IMR-90 (cell line): ENCODE measurements at regions not wholly inside any gene's neighbourhood (a gene's known extent, or its start where the extent isn't known, plus 50 kb on each side); places are given as distances from the start of the nearest gene placed in this dataset.

Source experiments
- BHLHE40 ChIP-seq: fragments of 150-350 bp; IDR thresholded peaks from 2 replicates; pipeline ENCODE4 v1.6.1; 2016; ENCODE audit warnings: mild to moderate bottlenecking, low read depth, low read length
- MXI1 ChIP-seq: IDR thresholded peaks from 2 replicates; pipeline ENCODE4 v1.6.1; 2012; ENCODE audit warnings: low read depth, mild to moderate bottlenecking, low read length, moderate library complexity, borderline replicate concordance
- NFE2L2 ChIP-seq: fragments of 150-350 bp; IDR thresholded peaks from 2 replicates; pipeline ENCODE4 v1.6.1; 2016; ENCODE audit warnings: low read depth, mild to moderate bottlenecking, low read length
- POLR2A ChIP-seq: IDR thresholded peaks from 2 replicates; pipeline ENCODE4 v1.6.1; 2012; ENCODE audit warnings: mild to moderate bottlenecking, low read depth, low read length
- USF2 ChIP-seq: fragments of 150-350 bp; IDR thresholded peaks from 2 replicates; pipeline ENCODE4 v1.6.1; 2017; ENCODE audit warnings: mild to moderate bottlenecking, antibody characterized with exemption, low read length, low read depth
- TF ChIP-seq, protein P1 (sequence below): conservative IDR thresholded peaks from 2 replicates; pipeline ENCODE4 v1.5.1; 2012; ENCODE audit warnings: mild to moderate bottlenecking, low read depth, low read length, improper control_type of control experiment

GRCh38 chr21:35406635-35407034 is 357.5 kb upstream of the RUNX1 start:
- TF ChIP-seq, protein P1, sequence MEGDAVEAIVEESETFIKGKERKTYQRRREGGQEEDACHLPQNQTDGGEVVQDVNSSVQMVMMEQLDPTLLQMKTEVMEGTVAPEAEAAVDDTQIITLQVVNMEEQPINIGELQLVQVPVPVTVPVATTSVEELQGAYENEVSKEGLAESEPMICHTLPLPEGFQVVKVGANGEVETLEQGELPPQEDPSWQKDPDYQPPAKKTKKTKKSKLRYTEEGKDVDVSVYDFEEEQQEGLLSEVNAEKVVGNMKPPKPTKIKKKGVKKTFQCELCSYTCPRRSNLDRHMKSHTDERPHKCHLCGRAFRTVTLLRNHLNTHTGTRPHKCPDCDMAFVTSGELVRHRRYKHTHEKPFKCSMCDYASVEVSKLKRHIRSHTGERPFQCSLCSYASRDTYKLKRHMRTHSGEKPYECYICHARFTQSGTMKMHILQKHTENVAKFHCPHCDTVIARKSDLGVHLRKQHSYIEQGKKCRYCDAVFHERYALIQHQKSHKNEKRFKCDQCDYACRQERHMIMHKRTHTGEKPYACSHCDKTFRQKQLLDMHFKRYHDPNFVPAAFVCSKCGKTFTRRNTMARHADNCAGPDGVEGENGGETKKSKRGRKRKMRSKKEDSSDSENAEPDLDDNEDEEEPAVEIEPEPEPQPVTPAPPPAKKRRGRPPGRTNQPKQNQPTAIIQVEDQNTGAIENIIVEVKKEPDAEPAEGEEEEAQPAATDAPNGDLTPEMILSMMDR = no peak
- no peak for TF ChIP-seq BHLHE40
- no peak for TF ChIP-seq USF2
- TF ChIP-seq NFE2L2 = no peak
- TF ChIP-seq POLR2A = no peak
- TF ChIP-seq MXI1 = no peak
